CD14-positive monocyte (primary cell): ENCODE measurements at regions not wholly inside any gene's neighbourhood (a gene's known extent, or its start where the extent isn't known, plus 50 kb on each side); places are given as distances from the start of the nearest gene placed in this dataset.

Experiments used
- DNase-seq, 3 donors: peaks; one replicate each; pipeline ENCODE4 v3.0.0-alpha.2; 2011 to 2022
- H2AFZ ChIP-seq: 2 replicates; pipeline ENCODE4 v1.6.0; 2012; ENCODE audit warnings: mild to moderate bottlenecking, low read depth, low read length, inconsistent platforms; ENCODE audit not compliant: insufficient read depth, poor library complexity, severe bottlenecking
- H3K27ac ChIP-seq, 2 donors: 1 replicate in 1 of 2; 2 replicates in 1 of 2; pipeline ENCODE4 v1.5.1; 2012 to 2013; ENCODE audit warnings: low read length in 2 of 2, control low read depth in 1 of 2, inconsistent platforms in 1 of 2, low read depth in 1 of 2, mild to moderate bottlenecking in 1 of 2
- H3K27me3 ChIP-seq, 2 donors: one replicate each; pipeline versions ENCODE4 v1.6.0 to v1.6.1; 2011 to 2013; ENCODE audit warnings: low read length in 2 of 2; ENCODE audit not compliant: control insufficient read depth in 2 of 2, insufficient read depth in 2 of 2
- H3K36me3 ChIP-seq, 2 donors: replicated peaks in 1 of 2; 1 replicate in 1 of 2; 2 replicates in 1 of 2; pipeline versions ENCODE4 v1.5.1 to v1.6.1; 2012 to 2013; ENCODE audit warnings: low read length in 2 of 2, control low read depth in 1 of 2, inconsistent platforms in 1 of 2, mild to moderate bottlenecking in 1 of 2; ENCODE audit not compliant: insufficient read depth in 2 of 2, control insufficient read depth in 1 of 2
- H3K4me1 ChIP-seq, 2 donors: 1 replicate in 1 of 2; 2 replicates in 1 of 2; pipeline versions ENCODE4 v1.5.1 to v1.6.1; 2012 to 2013; ENCODE audit warnings: low read length in 2 of 2, control low read depth in 1 of 2, inconsistent platforms in 1 of 2, mild to moderate bottlenecking in 1 of 2, moderate library complexity in 1 of 2; ENCODE audit not compliant: insufficient read depth in 2 of 2, control insufficient read depth in 1 of 2
- H3K4me2 ChIP-seq: replicated peaks from 2 replicates; pipeline ENCODE3; 2012; ENCODE audit warnings: low read length, moderate library complexity, mild to moderate bottlenecking; ENCODE audit not compliant: poor library complexity, severe bottlenecking; ENCODE audit errors: extremely low read depth
- H3K4me3 ChIP-seq, 3 experiments: fragments of 200-600 bp in 1 of 3; sonication (generic) in 1 of 3; replicated peaks in 1 of 3; 1 replicate in 2 of 3; 2 replicates in 1 of 3; pipeline ENCODE4 v1.5.1; 2011 to 2013; ENCODE audit warnings: low read length in 3 of 3, mild to moderate bottlenecking in 3 of 3, control low read depth in 2 of 3, low read depth in 2 of 3, inconsistent platforms in 1 of 3, moderate library complexity in 1 of 3
- H3K79me2 ChIP-seq: 2 replicates; pipeline ENCODE4 v1.6.0; 2012; ENCODE audit warnings: mild to moderate bottlenecking, control low read depth, inconsistent platforms, low read length, moderate library complexity; ENCODE audit not compliant: insufficient read depth
- H3K9ac ChIP-seq: 2 replicates; pipeline ENCODE4 v1.6.0; 2017; ENCODE audit warnings: low read length, mild to moderate bottlenecking; ENCODE audit not compliant: insufficient read depth, poor library complexity, severe bottlenecking
- H3K9me3 ChIP-seq, 2 donors: replicated peaks in 1 of 2; 1 replicate in 1 of 2; 2 replicates in 1 of 2; pipeline versions ENCODE4 v1.5.1 to v1.6.1; 2012 to 2013; ENCODE audit warnings: low read length in 2 of 2, control low read depth in 1 of 2; ENCODE audit not compliant: control insufficient read depth in 1 of 2, insufficient read depth in 1 of 2
- H4K20me1 ChIP-seq: 2 replicates; pipeline ENCODE4 v1.6.0; 2012; ENCODE audit warnings: mild to moderate bottlenecking, low read length, control low read depth, moderate library complexity; ENCODE audit not compliant: insufficient read depth
- H3K27ac Mint-ChIP-seq, 7 donors: one replicate each; pipeline ENCODE4 v1.8.0; 2020; ENCODE audit warnings: mild to moderate bottlenecking in 7 of 7, mixed read lengths in 7 of 7, moderate library complexity in 6 of 7, inconsistent platforms in 2 of 7
- H3K27me3 Mint-ChIP-seq, 3 donors: one replicate each; pipeline ENCODE4 v1.8.0; 2021 to 2022; ENCODE audit warnings: low read depth in 3 of 3, mild to moderate bottlenecking in 3 of 3, mixed read lengths in 3 of 3, moderate library complexity in 3 of 3, inconsistent platforms in 1 of 3
- H3K36me3 Mint-ChIP-seq, 2 donors: one replicate each; pipeline ENCODE4 v1.8.0; 2020; ENCODE audit warnings: mixed read lengths in 2 of 2, inconsistent platforms in 1 of 2, mild to moderate bottlenecking in 1 of 2
- H3K4me1 Mint-ChIP-seq: one replicate; pipeline ENCODE4 v1.8.0; 2020; ENCODE audit warnings: mild to moderate bottlenecking, mixed read lengths
- H3K4me3 Mint-ChIP-seq, 2 donors: one replicate each; pipeline ENCODE4 v1.8.0; 2020; ENCODE audit warnings: mild to moderate bottlenecking in 2 of 2, mixed read lengths in 2 of 2, moderate library complexity in 1 of 2
- H3K9me3 Mint-ChIP-seq, 7 donors: one replicate each; pipeline ENCODE4 v1.8.0; 2020 to 2022; ENCODE audit warnings: mixed read lengths in 7 of 7, mild to moderate bottlenecking in 6 of 7, moderate library complexity in 6 of 7, inconsistent platforms in 2 of 7
- CTCF ChIP-seq: fragments of 200-600 bp; IDR thresholded peaks from one replicate; pipeline ENCODE4 v1.8.0; 2022; ENCODE audit warnings: antibody characterized with exemption, mild to moderate bottlenecking
- WGBS: methylation state at CpG from one replicate; pipeline ENCODE4 v1.1.5; 2013; ENCODE audit warnings: missing lambda C conversion rate; ENCODE audit not compliant: insufficient coverage; 5-methylcytosine and 5-hydroxymethylcytosine counted together
- intact Hi-C, 2 donors: fragments of 100-400 bp; cut with micrococcal nuclease; formaldehyde crosslinking; loops; one replicate each; pipeline versions ENCODE4 v1.15.0 to v1.15.1; 2023

GRCh38 chr9:87381746-87382145, 115.9 kb upstream of the DAPK1 start:
- no peaks in the 10 kb centered on the region for H3K36me3 ChIP-seq
- H3K4me2 ChIP-seq = no peak overlapping the region
- no peak for TF ChIP-seq CTCF

GRCh38 chr9:87382900-87383299, 114.8 kb upstream of the DAPK1 start:
- Histone ChIP-seq H3K9me3 (no peaks in the 10 kb centered on the region), H3K27ac (no peak overlapping the region), H3K4me1 (peaks cover 9 to 14% of the 10 kb centered on the region in 2 donors), H3K36me3 (no peaks in the 10 kb centered on the region), H3K4me2 (no peak overlapping the region), H2AFZ (no peak overlapping the region), H4K20me1 (no peaks in the 10 kb centered on the region), H3K27me3 (no peaks in the 10 kb centered on the region), H3K9ac (no peak overlapping the region), H3K4me3 (no peak overlapping the region), H3K79me2 (no peaks in the 10 kb centered on the region)
- DNase-seq = peak; percentile 75 to 82 (median 80)
- H3K4me1 Mint-ChIP-seq = peaks cover 16% of the 10 kb centered on the region
- 19% methylated on average over 6 of the region's 9 CpGs for WGBS
- H3K27me3 Mint-ChIP-seq = peaks cover 6 to 8% (median 7%) of the 10 kb centered on the region in 3 donors
- intact Hi-C loops = no loop called here
- peak overlapping the region in 5 of 7 donors; percentile 15 to 60 (median 34) for H3K27ac Mint-ChIP-seq
- no peak overlapping the region for H3K4me3 Mint-ChIP-seq
- H3K9me3 Mint-ChIP-seq = peaks cover 0 to 3% (median 0%) of the 10 kb centered on the region in 7 donors
- H3K36me3 Mint-ChIP-seq = no peaks in the 10 kb centered on the region
- TF ChIP-seq CTCF = no peak

More at GRCh38 chr9:87381746-87382145, 115.9 kb upstream of the DAPK1 start:
- H3K27ac Mint-ChIP-seq = no peak overlapping the region
- intact Hi-C loops = no loop called here
- no peak overlapping the region for H3K4me3 Mint-ChIP-seq
- no peaks in the 10 kb centered on the region for H4K20me1 ChIP-seq
- peaks cover 0 to 3% (median 0%) of the 10 kb centered on the region in 7 donors for H3K9me3 Mint-ChIP-seq
- peaks cover 9 to 14% of the 10 kb centered on the region in 2 donors for H3K4me1 ChIP-seq
- no peaks in the 10 kb centered on the region for H3K79me2 ChIP-seq
- H3K9ac ChIP-seq = no peak overlapping the region
- H2AFZ ChIP-seq = no peak overlapping the region
- no peaks in the 10 kb centered on the region for H3K9me3 ChIP-seq
- no peak overlapping the region for H3K27ac ChIP-seq
- H3K27me3 Mint-ChIP-seq = peaks cover 4 to 8% (median 4%) of the 10 kb centered on the region in 3 donors
- 97% methylated on average over 3 of the region's 4 CpGs for WGBS
- H3K4me1 Mint-ChIP-seq = peaks cover 16% of the 10 kb centered on the region
- H3K36me3 Mint-ChIP-seq = no peaks in the 10 kb centered on the region
- no peaks in the 10 kb centered on the region for H3K27me3 ChIP-seq
- no peak overlapping the region for H3K4me3 ChIP-seq
- no peak for DNase-seq
